ENCODE measurements at regions not wholly inside any gene's neighbourhood (a gene's known extent, or its start where the extent isn't known, plus 50 kb on each side); places are given as distances from the start of the nearest gene placed in this dataset.
A peak's percentile ranks its signal among the peaks of the same experiment; 100 is the strongest.

GRCh38 chr6:140101367-140101766 lies 726.9 kb upstream of the CITED2 start:
- no peak for TF ChIP-seq CTCF (IDR thresholded peaks at IDR 0.05)
- TF ChIP-seq ZFX (IDR thresholded peaks at IDR 0.05; ENCODE audit: borderline replicate concordance): no peak
- no peak overlapping the region for H3K27ac ChIP-seq

DNA sequence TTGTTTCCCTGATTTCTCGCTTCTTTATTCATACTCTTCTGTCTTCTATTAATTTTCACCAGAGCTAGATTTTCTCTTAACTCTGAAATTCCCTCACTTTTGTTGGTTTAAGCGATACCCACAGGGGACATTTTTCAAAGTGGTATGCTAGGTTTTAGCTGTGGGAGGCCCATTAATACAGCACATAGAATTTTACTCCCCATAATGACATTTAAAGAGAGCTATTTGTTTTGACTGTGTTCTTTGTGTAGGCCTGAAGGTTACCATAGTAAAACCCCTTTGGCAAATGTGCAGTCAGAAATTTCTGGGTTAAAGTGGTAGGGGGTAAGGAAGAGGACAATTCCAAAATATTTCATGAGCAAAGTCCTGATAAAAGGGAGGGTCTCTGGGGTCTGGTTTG lies 721.1 kb upstream of the CITED2 start:
- no peak overlapping the region for H3K27ac ChIP-seq
- no peak for TF ChIP-seq ZFX (IDR thresholded peaks at IDR 0.05; ENCODE audit: borderline replicate concordance)
- no peak for TF ChIP-seq CTCF (IDR thresholded peaks at IDR 0.05)

DNA sequence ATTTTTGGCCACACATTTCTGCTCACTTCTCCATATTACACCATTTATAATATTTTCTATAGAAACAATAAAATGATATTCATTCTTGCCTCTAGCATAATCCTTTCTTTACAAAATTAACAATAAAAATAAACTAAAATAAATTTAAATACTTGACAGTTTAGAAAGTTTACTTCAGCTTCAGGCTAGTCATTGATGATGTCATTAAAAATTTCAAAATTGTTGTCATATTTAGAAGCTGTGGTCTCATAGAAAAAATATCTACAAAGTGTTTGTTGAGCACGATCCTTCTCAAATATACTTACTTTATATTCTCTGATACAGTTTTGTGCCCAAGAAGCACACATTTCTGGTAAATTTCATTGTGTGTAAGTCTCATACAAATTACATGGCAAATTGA lies 717.4 kb upstream of the CITED2 start:
- TF ChIP-seq CTCF (IDR thresholded peaks at IDR 0.05): no peak
- TF ChIP-seq ZFX (IDR thresholded peaks at IDR 0.05; ENCODE audit: borderline replicate concordance): no peak
- no peak overlapping the region for H3K27ac ChIP-seq

DNA sequence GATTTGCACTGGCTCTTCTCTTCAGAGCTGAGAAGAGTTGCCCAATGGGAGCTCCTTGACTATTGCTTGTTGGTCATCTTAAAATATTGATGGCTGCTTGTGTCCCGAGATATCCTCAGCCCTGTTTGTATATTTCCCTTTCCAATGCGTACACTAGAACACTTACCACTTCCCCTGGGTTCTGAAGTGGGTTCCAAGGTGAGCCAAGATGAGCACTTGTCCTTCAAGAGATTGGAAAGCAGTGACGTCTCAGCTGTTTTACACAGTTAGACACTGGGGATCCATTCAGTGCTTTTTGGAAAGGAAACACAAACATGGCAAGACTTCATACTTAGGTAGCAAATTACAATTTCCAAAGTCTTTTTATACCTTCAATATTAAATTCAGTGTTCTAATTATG lies 716.4 kb upstream of the CITED2 start:
- H3K27ac ChIP-seq: no peak overlapping the region
- TF ChIP-seq ZFX (IDR thresholded peaks at IDR 0.05; ENCODE audit: borderline replicate concordance): no peak
- no peak for TF ChIP-seq CTCF (IDR thresholded peaks at IDR 0.05)

DNA sequence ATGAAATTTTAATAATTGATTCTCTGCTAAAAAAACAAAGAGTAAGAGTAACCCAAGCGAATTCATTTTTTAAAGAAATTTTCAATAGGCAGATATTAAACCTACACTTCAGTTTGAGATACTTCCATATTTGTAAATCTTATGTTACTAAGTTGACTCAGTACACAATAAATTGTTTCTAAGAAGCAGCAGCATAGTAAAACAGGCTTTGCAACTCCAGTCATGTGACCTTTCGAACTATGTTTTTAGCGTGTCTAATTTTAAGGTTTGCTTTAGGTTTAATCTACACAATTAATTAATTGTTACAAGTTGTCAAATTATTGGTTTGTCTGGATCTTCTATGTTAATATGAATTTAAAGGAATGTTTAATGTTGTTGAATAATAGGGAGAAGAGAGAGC lies 708.9 kb upstream of the CITED2 start:
- TF ChIP-seq ZFX (IDR thresholded peaks at IDR 0.05; ENCODE audit: borderline replicate concordance): no peak
- TF ChIP-seq CTCF (IDR thresholded peaks at IDR 0.05): no peak
- peak overlapping the region; percentile 0; the same call in 1 of the 2 replicates for H3K27ac ChIP-seq

DNA sequence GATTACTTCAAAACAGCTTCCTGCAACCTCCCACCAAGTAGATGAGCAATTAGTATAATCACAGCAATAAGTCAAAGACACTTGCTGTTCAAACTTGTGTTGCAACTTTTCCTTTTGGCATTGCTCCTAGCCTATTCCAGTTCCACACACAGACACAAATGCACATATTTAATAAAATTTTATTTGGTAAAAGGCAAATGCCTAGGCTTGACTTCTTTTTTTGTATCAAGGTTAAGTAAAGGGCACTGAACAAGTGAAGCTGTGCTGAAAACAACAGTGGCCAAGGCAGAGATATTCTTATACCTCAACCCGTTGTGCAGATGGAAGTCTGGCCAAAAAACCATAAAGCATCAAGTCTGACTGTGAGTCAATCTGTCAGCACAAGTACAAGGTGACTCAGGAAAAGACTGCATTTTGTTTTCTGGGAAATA lies 708.4 kb upstream of the CITED2 start:
- TF ChIP-seq CTCF (IDR thresholded peaks at IDR 0.05) (no peak), ZFX (IDR thresholded peaks at IDR 0.05; ENCODE audit: borderline replicate concordance) (no peak)
- H3K27ac ChIP-seq: peak overlapping the region; percentile 0; the same call in 1 of the 2 replicates

DNA sequence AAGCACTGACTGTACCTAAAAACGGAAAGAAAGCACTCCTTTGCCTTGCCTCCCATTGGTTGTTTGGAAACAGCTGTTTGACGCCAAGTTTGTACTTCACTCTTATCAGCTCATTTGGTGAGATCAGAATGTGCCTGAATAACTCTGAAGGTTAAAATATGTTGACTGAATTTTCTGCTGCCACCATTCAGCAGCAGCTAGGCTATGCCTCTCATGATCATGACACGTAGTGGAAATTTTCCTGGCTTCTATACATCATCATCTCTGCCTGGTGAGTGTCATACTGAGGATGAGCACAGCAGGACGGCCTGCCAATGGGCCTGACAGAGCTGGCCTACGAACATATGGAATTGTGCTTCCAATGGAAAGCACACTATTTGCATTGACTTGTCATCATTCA lies 704.9 kb upstream of the CITED2 start:
- no peak overlapping the region for H3K27ac ChIP-seq
- no peak for TF ChIP-seq ZFX (IDR thresholded peaks at IDR 0.05; ENCODE audit: borderline replicate concordance)
- TF ChIP-seq CTCF (IDR thresholded peaks at IDR 0.05): no peak
